DND-41 (cell line): ENCODE measurements at regions not wholly inside any gene's neighbourhood (a gene's known extent, or its start where the extent isn't known, plus 50 kb on each side); places are given as distances from the start of the nearest gene placed in this dataset.

ENCODE experiments used
- CTCF ChIP-seq: IDR thresholded peaks from 2 replicates; pipeline ENCODE4 v1.5.1; 2012; ENCODE audit warnings: borderline replicate concordance, low read length, moderate library complexity, mild to moderate bottlenecking; ENCODE audit not compliant: poor library complexity, severe bottlenecking; ENCODE audit errors: extremely low read depth
- EZH2 ChIP-seq: IDR thresholded peaks from 3 replicates; pipeline ENCODE4 v1.6.1; 2012; ENCODE audit warnings: borderline replicate concordance, low read depth, mild to moderate bottlenecking, moderate library complexity, low read length, inconsistent platforms; ENCODE audit not compliant: severe bottlenecking

- TF ChIP-seq EZH2: no peak
- TF ChIP-seq CTCF: no peak
Measured at GRCh38 chr20:19071446-19071725, 141.1 kb upstream of the SLC24A3 start.
